Jurkat, Clone E6-1 (cell line): ENCODE measurements at regions not wholly inside any gene's neighbourhood (a gene's known extent, or its start where the extent isn't known, plus 50 kb on each side); places are given as distances from the start of the nearest gene placed in this dataset.

ENCODE experiments used
- DNase-seq: peaks from one replicate; pipeline ENCODE4 v3.0.0-alpha.2; 2011; ENCODE audit warnings: low read depth, low spot score
- H3K4me3 ChIP-seq: 2 replicates; pipeline ENCODE4 v1.5.1; 2011; ENCODE audit warnings: mild to moderate bottlenecking, low read length, control low read depth, moderate library complexity

DNA sequence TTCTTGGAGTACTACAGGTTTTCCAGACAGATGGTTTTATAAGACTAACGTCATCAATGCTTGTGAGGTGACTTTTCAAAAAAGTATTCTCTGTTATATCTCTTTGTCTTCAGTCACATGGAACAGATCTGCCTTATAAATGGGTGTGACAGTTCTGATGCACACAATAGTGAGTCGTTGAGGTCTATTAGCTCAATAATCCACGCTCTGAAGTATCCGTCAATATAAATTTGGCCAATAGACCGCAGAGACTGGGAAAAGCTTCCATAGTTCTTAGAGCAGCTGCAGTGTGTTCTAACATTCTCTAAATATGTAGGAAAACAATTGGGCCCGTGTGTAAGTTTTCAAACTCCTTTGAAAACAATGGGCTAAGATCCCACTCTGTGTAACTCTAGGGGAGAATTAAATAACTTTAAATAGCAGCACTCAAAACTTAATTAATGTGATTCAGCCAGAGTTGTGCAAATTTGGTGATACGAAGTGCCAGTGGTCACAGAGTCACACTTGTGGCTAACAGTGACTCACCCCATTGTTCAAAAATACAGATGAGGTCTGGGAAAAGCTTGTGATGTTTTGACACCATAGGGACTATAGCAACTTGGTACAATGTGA is 316.0 kb downstream of the LMO4 start:
- no peak overlapping the region for H3K4me3 ChIP-seq
- no peak for DNase-seq

- DNase-seq: no peak
- no peak overlapping the region for H3K4me3 ChIP-seq
Measured at GRCh38 chr1:87647430-87648177, 318.9 kb downstream of the LMO4 start.

DNA sequence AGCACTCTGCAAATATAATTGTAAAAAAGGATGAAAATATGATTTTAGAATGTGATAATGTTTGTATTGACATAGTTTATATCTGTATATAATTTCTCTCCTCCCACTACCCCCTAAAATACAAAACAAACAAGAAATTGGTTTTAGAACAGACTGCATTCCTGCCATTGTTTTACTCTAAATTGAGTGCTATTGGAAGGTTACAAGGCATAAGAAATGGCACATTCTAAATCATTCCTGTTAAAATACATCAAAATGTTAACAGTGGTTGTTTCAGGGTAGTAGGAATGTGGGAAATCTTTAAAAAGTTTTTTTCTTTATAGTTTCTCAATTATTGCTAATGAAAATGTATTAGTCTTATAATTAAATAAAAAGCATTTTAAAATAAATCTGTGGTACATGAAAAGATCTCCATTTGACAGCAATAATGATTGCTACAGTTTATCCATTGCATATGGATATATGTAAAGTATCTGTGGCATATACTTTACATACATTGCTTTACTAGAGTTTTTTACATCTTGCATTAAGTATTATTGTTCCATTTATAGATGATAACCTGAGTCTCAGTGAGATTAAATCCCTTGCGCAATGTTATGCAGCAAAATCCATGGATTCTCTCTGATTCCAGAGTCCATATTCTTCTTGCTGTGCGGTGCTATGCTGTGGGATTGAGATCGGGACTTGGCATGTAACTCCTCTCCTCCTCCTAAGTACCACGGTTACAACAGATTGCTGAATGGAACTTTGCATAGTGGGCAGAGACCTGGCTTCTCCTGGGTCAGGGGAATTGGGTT is 319.8 kb downstream of the LMO4 start:
- DNase-seq: no peak
- no peak overlapping the region for H3K4me3 ChIP-seq

GRCh38 chr1:87650306-87650705 is 321.6 kb downstream of the LMO4 start:
- no peak overlapping the region for H3K4me3 ChIP-seq
- DNase-seq: no peak

DNA sequence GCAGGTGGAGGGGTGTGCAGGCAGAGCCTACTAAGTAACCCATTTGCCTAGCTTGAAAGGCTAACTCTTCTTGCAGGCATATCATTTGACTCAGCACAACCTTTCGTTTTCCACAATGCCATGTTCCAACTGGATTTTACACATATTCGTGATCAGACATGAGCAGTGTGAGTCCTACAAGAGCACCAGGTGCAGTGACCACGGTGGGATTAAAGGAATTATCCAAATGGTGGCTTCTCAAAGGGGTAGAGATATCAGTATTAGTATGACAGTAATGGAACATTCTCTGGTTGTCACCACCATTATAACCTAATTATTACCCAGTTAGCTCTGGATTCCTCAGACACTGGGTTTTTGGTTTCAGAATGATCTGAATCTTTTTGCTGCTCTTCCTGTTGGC is 323.5 kb downstream of the LMO4 start:
- no peak overlapping the region for H3K4me3 ChIP-seq
- DNase-seq: no peak

DNA sequence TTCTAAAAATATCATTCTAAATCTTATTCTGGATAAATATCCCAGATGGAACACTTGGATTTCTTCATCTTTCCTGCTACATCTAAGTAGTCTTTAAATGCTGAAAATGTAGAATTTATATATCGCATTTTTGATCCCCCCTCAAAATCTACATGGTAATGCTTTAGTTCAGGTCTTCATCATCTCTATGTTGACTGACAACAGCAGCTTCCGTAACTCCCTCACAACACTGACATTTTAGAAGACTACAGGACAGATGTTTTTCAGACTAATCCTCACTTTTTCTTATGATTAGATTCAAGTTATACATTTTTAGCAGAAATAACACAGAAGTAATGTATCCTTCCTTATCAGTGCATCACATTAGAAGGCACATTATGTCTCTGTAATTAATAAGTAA is 336.5 kb downstream of the LMO4 start:
- no peak overlapping the region for H3K4me3 ChIP-seq
- no peak for DNase-seq

GRCh38 chr1:87666681-87667080 is 338.0 kb downstream of the LMO4 start:
- DNase-seq: no peak

DNA sequence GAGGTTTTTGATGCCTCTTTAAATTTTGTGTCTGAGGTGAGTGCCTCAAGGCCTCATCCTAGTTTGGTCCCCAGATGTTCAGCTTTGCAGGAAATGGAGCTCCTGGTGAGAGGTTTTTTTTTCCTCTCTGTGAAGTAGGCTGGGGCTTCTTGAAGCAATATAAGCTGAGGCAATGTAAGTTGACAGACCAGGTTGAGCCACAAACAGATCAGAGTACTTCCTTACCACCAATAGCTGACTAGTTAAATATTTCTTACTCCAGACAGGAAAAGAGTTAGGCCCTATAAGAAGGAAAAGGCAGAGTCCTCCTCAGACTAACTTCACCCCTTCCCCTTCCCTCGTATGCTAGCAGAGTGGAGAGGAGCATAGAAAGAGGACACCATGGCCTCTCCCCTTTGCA is 341.0 kb downstream of the LMO4 start:
- no peak for DNase-seq
- H3K4me3 ChIP-seq: no peak overlapping the region

More at GRCh38 chr1:87666681-87667080, 338.0 kb downstream of the LMO4 start:
- H3K4me3 ChIP-seq: no peak overlapping the region

GRCh38 chr1:87673309-87673708 is 344.6 kb downstream of the LMO4 start:
- H3K4me3 ChIP-seq: no peak overlapping the region
- no peak for DNase-seq

GRCh38 chr1:87673748-87674147 is 345.1 kb downstream of the LMO4 start:
- H3K4me3 ChIP-seq: no peak overlapping the region
- DNase-seq: no peak

DNA sequence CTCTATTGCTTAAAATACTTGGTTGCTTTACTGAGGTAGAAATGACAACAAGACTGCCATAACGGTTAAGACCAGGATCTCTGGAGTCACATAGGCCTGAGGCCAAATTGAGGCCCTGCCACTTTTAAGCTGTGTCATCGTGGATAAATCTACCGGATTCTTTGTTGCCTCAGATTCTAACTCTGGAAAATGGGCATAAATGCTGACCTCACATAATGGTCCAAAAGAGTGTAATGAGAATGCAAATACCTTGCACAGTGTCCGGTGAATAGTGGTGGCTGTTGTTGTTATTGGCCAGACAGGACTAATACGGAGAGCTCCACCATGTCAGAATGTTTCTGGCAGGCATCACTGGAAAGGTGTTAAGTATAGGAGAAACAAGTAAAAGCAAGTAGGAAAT is 346.1 kb downstream of the LMO4 start:
- DNase-seq: no peak

DNA sequence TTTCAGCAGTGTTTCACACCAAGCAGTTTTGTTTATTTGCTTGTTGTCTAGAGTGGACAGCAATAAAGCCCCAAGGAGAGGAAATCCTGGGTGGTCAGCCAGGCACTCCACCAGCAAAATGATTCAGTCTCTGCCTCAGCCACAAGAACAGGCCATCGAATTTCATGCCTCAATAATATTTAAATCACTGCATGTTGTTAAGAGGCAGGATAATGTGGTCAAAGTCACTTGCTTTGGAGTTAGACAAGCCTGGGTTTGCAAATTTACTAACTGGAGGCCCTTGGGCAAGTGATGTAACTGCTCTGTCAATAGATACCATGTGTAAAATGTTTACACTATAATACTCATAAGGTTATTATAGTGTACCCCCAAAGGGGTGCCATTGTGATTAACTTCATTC is 349.6 kb downstream of the LMO4 start:
- H3K4me3 ChIP-seq: no peak overlapping the region
- DNase-seq: no peak

More for the DNA sequence above, 346.1 kb downstream of the LMO4 start:
- no peak overlapping the region for H3K4me3 ChIP-seq

GRCh38 chr1:87682565-87682964 is 353.9 kb downstream of the LMO4 start:
- H3K4me3 ChIP-seq: no peak overlapping the region
- DNase-seq: no peak

DNA sequence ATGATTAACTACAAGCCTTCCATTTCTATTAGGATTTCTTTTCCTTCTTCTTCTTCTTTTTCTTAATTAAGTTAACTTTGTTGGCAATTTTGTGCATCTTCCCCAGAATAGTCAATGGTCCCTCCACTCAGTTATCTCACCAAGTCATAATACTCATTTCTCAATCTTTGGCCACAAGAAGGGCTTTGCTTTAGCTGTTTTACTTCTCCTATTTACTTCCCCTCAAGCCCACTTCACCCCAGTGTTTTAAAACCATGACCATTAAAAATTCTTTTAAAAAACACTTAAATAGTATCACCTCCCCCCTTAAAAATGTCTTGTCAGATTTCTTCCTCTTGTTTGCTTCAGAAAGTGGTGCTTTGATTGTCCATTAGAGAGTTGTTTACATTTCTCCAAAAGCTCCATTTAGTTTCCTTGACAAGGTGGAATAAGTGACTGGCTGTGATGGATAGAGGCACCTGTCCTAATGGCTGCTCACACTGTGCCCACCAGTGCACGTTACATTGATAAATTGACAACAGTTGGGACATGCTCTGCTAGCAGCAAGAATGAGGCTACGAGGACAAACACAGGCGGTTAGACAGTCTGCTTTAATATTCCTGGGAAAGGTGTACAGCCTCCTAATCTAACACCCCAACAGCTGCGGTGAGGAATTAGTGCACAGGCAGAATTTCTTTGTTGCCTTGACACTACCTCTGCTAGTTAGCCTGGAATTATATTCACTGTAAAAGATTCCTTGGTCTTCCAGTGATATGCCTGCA is 354.7 kb downstream of the LMO4 start:
- no peak overlapping the region for H3K4me3 ChIP-seq
- no peak for DNase-seq

GRCh38 chr1:87684194-87684593 is 355.5 kb downstream of the LMO4 start:
- H3K4me3 ChIP-seq: no peak overlapping the region
- no peak for DNase-seq

DNA sequence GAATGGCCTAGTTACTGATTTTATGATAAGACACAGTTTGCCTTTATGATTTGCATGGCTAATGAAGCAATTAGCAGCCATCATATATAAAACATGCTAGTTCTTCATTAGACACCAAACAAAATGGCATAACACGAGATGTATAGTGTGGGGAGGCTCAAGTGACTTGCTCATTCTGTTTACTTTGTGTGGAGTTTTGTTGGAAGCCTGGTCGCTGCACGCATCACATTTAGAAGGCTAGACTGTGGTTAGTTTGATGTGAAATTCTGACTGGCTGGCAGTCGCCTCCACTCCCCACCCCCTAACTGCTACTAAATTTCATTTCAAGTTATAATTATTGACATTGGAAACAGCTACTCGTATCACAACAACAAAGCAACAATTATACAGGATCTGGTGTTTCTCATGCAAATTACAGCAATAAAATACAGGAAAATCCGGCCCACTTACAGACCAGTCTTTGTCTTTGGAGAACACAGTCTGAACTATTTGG is 356.1 kb downstream of the LMO4 start:
- H3K4me3 ChIP-seq: no peak overlapping the region
- DNase-seq: no peak

DNA sequence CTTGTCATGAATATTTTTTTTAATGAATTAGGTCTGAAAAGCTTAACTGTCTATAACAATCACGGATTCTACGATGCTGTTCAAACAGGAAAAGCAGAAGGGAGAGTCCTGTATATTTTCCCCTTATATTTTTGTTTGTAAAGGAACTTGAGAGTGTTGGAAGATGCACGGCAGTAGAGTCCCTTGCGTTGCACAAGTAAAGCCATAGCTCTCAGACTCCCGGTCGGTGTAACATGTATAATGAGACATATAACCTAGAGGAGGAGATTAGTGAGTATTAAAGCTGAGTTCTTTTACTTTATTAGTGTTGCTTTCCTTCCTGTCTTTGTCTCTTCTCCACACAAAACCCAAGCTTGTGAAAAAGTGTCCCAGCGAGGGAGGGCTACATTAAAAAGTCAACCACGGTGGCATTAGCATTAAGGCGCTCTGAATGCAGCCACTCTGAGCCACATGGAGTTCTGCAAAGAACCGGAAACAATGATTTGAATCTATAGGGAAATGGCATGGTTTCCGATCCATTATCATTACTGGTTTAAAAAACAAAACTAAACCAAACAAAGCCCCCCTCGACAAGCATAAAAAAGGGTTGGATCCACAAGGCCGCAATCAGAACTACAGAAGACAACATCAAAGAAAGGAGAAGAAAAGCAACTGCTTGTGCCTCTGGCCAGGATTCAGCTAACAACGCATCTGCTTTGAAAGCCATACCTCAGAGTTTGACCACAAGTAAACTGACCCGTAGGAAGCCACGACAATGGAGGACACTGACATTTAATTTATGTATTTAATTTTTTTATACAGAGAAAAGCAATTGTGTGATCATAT is 356.8 kb downstream of the LMO4 start:
- DNase-seq: no peak
- H3K4me3 ChIP-seq: no peak overlapping the region

DNA sequence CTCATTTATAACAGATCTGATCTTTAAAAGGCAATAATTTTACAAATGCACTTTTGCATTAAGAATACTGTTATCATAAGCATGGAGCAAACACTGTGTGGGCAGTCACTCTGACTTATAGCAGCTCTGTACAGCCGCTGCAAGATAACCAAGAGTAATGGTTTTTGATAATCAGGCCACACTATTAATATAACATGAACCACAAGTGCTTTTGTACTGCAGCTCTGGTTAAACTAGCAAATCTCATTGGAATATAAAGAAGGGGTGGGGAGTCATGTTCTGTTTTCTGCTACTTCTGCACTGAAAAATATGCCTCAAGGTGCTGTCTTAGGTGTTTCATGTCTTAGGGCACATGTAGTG is 357.4 kb downstream of the LMO4 start:
- no peak overlapping the region for H3K4me3 ChIP-seq
- no peak for DNase-seq

DNA sequence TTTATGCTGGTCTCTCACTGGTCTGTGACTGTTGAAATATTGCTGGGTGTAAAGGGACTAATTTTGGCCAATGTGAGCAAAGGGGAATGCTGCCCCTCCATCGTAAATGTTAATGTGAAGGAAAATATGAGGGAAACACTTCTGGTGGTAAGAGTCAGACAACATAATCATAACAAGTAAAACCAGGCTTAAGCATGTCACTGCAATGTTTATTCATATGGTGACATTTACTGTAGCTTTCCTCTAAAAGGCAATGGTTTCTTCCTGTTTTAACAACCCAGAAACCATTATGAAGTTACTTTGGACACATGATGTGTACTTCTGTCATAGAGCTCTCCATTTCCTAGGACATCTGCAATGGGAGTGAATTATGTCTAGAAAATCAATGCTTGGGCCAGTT is 358.0 kb downstream of the LMO4 start:
- DNase-seq: no peak
- no peak overlapping the region for H3K4me3 ChIP-seq
